ENCODE measurements at regions not wholly inside any gene's neighbourhood (a gene's known extent, or its start where the extent isn't known, plus 50 kb on each side); places are given as distances from the start of the nearest gene placed in this dataset.

DNA sequence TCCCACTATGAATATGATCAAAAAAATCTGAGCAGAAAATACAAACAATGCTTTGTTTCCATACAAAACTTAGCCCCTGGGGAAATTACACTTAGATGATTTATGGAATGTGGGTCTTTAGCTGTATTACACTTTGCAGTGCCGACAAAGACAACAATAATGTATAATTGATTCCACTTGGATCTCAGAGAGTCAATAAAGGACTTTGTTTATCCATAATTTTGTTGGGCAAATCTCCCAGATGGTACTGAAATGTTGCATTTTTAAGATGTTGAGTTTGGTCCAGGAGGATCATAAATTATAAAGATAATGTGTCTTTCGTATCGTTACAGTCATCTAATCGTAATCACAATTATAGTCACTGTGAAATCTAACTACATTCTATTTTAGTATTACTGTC, 66.9 kb upstream of the DOCK1 start:
- ChIA-PET POLR2A (no interaction called here), CTCF (interaction anchor here (0.7 to 1.5 kb wide), 2 partner anchors 9 to 288 kb away, joined by 3 read pairs; no protein-coding TSS in a partner anchor)
- Histone ChIP-seq H3K4me3 (ENCODE audit: low read depth, low read length) (no peak overlapping the region), H3K9me3 (ENCODE audit: control insufficient read depth, insufficient read depth, low read depth, low read length) (no peaks in the 10 kb centered on the region), H3K4me1 (ENCODE audit: control insufficient read depth, insufficient read depth, low read length) (0 out of 2 replicates have a peak, but pooled peaks cover 2% of the 10 kb centered on the region), H3K27ac (ENCODE audit: extremely low read depth, low read depth, low read length) (no peak overlapping the region), H3K36me3 (ENCODE audit: control insufficient read depth in 2 of 2, insufficient read depth in 1 of 2, low read length in 2 of 2) (no peaks in the 10 kb centered on the region)
- TF ChIP-seq KLF9 (tag by site-specific recombination; IDR thresholded peaks at IDR 0.05; ENCODE audit: low read depth) (no peak), TCF7L2 (IDR thresholded peaks at IDR 0.05; ENCODE audit: borderline replicate concordance, low read depth, low read length) (no peak), OVOL3 (tag by site-specific recombination; IDR thresholded peaks at IDR 0.05) (no peak), ZNF426 (tag by site-specific recombination; IDR thresholded peaks at IDR 0.05) (no peak), SALL2 (tag by site-specific recombination; IDR thresholded peaks at IDR 0.05; ENCODE audit: borderline replicate concordance) (no peak), ZNF521 (tag by site-specific recombination; IDR thresholded peaks at IDR 0.05) (no peak)
- TF ChIP-seq, protein P1, sequence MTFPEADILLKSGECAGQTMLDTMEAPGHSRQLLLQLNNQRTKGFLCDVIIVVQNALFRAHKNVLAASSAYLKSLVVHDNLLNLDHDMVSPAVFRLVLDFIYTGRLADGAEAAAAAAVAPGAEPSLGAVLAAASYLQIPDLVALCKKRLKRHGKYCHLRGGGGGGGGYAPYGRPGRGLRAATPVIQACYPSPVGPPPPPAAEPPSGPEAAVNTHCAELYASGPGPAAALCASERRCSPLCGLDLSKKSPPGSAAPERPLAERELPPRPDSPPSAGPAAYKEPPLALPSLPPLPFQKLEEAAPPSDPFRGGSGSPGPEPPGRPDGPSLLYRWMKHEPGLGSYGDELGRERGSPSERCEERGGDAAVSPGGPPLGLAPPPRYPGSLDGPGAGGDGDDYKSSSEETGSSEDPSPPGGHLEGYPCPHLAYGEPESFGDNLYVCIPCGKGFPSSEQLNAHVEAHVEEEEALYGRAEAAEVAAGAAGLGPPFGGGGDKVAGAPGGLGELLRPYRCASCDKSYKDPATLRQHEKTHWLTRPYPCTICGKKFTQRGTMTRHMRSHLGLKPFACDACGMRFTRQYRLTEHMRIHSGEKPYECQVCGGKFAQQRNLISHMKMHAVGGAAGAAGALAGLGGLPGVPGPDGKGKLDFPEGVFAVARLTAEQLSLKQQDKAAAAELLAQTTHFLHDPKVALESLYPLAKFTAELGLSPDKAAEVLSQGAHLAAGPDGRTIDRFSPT (tag by site-specific recombination; IDR thresholded peaks at IDR 0.05) = no peak

DNA sequence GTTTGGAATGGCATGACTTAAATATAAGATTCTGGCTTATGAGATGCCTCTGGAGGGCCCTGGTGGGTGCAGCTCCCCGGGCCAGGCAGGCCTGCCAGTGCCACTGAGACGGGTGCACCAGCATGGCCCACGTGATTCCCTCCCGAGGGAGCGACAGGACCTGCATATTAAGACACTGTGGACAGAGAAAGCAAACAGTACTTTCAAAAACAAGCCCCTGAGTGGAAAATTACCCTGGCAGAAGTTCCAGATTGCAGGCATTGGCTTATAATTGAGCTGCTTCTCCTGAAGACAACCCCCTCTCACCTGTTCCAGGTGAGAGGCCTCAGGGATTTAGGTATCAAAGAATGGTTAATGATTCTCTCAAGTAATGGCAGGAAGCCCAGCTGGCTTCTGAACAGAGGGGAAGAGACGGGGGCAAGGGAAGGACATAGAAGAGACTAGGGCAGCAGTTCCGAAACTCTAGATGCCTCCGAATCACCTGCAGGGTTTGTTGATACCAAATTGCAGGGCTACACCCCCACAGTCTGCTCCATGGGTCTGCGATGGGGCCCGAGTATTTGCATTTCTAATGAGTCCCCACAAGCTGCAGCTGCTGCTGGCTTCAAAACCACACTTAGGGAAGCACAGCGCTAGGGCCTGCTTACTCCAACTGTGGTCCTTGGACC, 66.0 kb upstream of the DOCK1 start:
- TF ChIP-seq ZNF600 (tag by site-specific recombination; IDR thresholded peaks at IDR 0.05) (no peak), SCRT1 (tag by site-specific recombination; IDR thresholded peaks at IDR 0.05; ENCODE audit: borderline replicate concordance) (no peak), ZNF776 (tag by site-specific recombination; IDR thresholded peaks at IDR 0.05; ENCODE audit: borderline replicate concordance) (no peak), RBAK (tag by site-specific recombination; IDR thresholded peaks at IDR 0.05) (no peak), ZNF791 (tag by site-specific recombination; IDR thresholded peaks at IDR 0.05) (no peak)
- POLR2A ChIA-PET = no interaction called here
- Histone ChIP-seq H3K4me1 (ENCODE audit: control insufficient read depth, insufficient read depth, low read length) (0 out of 2 replicates have a peak, but pooled peaks cover 2% of the 10 kb centered on the region), H3K27ac (ENCODE audit: extremely low read depth, low read depth, low read length) (no peak overlapping the region), H3K36me3 (ENCODE audit: control insufficient read depth in 2 of 2, insufficient read depth in 1 of 2, low read length in 2 of 2) (no peaks in the 10 kb centered on the region), H3K4me3 (ENCODE audit: low read depth, low read length) (no peak overlapping the region), H3K9me3 (ENCODE audit: control insufficient read depth, insufficient read depth, low read depth, low read length) (no peaks in the 10 kb centered on the region)
- CTCF ChIA-PET = interaction anchor here (1.5 kb wide), 1 partner anchor 8 kb away, joined by 3 read pairs; no protein-coding TSS in a partner anchor

DNA sequence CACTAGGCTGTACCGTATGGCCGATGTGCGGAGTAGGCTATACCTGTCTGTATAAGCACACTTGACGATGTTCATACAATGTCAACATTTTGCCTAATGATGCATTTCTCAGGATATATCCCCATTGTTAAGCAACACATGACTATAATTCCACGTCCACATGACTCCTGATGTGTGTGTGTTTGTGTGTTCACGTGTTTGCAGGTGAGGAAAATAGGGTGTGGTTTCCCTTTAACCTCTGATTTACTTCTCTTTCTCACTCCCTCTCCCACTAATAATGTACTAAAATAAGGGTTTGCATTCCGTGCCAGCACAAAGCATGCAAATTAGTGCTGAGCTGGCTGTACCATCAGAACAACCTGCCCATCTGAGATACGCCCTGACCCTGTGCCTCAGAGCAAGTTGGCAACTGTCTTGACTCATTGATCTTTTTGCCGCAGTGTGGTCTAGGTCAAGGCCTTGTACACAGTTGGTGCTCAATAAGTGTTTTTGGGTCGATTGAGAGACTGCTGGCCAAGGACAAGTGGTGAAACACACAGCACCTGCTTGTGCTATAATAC, 64.6 kb upstream of the DOCK1 start:
- ChIA-PET CTCF (interaction anchor here (0.5 kb wide), 1 partner anchor 203 kb away, joined by 3 read pairs; no protein-coding TSS in a partner anchor), POLR2A (no interaction called here)
- H3K4me1 ChIP-seq (ENCODE audit: control insufficient read depth, insufficient read depth, low read length) = 0 out of 2 replicates have a peak, but pooled peaks cover 2% of the 10 kb centered on the region
- no peak for TF ChIP-seq ZNF133 (tag by site-specific recombination; IDR thresholded peaks at IDR 0.05)
- no peak for TF ChIP-seq ZNF585B (tag by site-specific recombination; IDR thresholded peaks at IDR 0.05)
- no peak for TF ChIP-seq ZNF223 (tag by site-specific recombination; IDR thresholded peaks at IDR 0.05)
- TF ChIP-seq ZNF792 (tag by site-specific recombination; IDR thresholded peaks at IDR 0.05) = no peak
- TF ChIP-seq ZFHX2 (tag by site-specific recombination; conservative IDR thresholded peaks at IDR 0.05) = no peak
- TF ChIP-seq PRDM1 (tag by site-specific recombination; IDR thresholded peaks at IDR 0.05) = no peak
- no peak for TF ChIP-seq ZNF211 (tag by site-specific recombination; IDR thresholded peaks at IDR 0.05; ENCODE audit: low read depth)
- no peak for TF ChIP-seq WT1 (tag by site-specific recombination; IDR thresholded peaks at IDR 0.05)
- TF ChIP-seq ZNF214 (tag by site-specific recombination; IDR thresholded peaks at IDR 0.05; ENCODE audit: borderline replicate concordance) = no peak
- TF ChIP-seq ZNF555 (tag by site-specific recombination; conservative IDR thresholded peaks at IDR 0.05) = no peak
- no peak for TF ChIP-seq ZNF19 (tag by site-specific recombination; IDR thresholded peaks at IDR 0.05; ENCODE audit: low read depth)
- TF ChIP-seq SCRT1 (tag by site-specific recombination; IDR thresholded peaks at IDR 0.05; ENCODE audit: borderline replicate concordance) = no peak
- no peaks in the 10 kb centered on the region for H3K36me3 ChIP-seq (ENCODE audit: control insufficient read depth in 2 of 2, insufficient read depth in 1 of 2, low read length in 2 of 2)
- no peak overlapping the region for H3K27ac ChIP-seq (ENCODE audit: extremely low read depth, low read depth, low read length)
- no peak overlapping the region for H3K4me3 ChIP-seq (ENCODE audit: low read depth, low read length)
- no peaks in the 10 kb centered on the region for H3K9me3 ChIP-seq (ENCODE audit: control insufficient read depth, insufficient read depth, low read depth, low read length)
